KMS-11 (cell line): ENCODE measurements at regions not wholly inside any gene's neighbourhood (a gene's known extent, or its start where the extent isn't known, plus 50 kb on each side); places are given as distances from the start of the nearest gene placed in this dataset.

Experiments
- H2AFZ ChIP-seq: fragments of 200-600 bp; sonication (generic); 2 replicates; pipeline ENCODE4 v1.6.1; 2016; ENCODE audit warnings: antibody characterized with exemption, mixed run types, low read depth
- H3K27ac ChIP-seq: fragments of 200-600 bp; sonication (generic); 2 replicates; pipeline ENCODE4 v1.6.1; 2016; ENCODE audit warnings: mild to moderate bottlenecking, mixed run types
- H3K27me3 ChIP-seq: fragments of 200-600 bp; sonication (generic); 2 replicates; pipeline ENCODE4 v1.6.1; 2017; ENCODE audit warnings: mild to moderate bottlenecking, low read depth, mixed run types, moderate library complexity; ENCODE audit not compliant: insufficient read depth
- H3K36me3 ChIP-seq: fragments of 200-600 bp; sonication (generic); 2 replicates; pipeline ENCODE4 v1.6.1; 2017; ENCODE audit warnings: mild to moderate bottlenecking, mixed run types; ENCODE audit not compliant: insufficient read depth
- H3K4me1 ChIP-seq: fragments of 200-600 bp; sonication (generic); 2 replicates; pipeline ENCODE4 v1.6.1; 2016; ENCODE audit warnings: mild to moderate bottlenecking, low read depth, mixed run types; ENCODE audit not compliant: poor library complexity, severe bottlenecking
- H3K4me2 ChIP-seq: fragments of 200-600 bp; sonication (generic); 2 replicates; pipeline ENCODE4 v1.7.0; 2016; ENCODE audit warnings: mild to moderate bottlenecking, mixed run types
- H3K4me3 ChIP-seq: fragments of 200-600 bp; sonication (generic); IDR thresholded peaks from 2 replicates; pipeline ENCODE4 v1.6.1; 2017; ENCODE audit warnings: low read depth, low read length, mixed read lengths; ENCODE audit not compliant: insufficient read depth
- H3K79me2 ChIP-seq: fragments of 200-600 bp; sonication (generic); 2 replicates; pipeline ENCODE4 v1.6.1; 2016; ENCODE audit warnings: low read depth, mixed run types; ENCODE audit not compliant: insufficient read depth
- H3K9ac ChIP-seq: fragments of 200-600 bp; sonication (generic); 2 replicates; pipeline ENCODE4 v1.6.1; 2016; ENCODE audit warnings: mild to moderate bottlenecking, mixed run types
- H4K20me1 ChIP-seq: fragments of 200-600 bp; sonication (generic); 2 replicates; pipeline ENCODE4 v1.6.1; 2016; ENCODE audit warnings: mild to moderate bottlenecking, mixed run types; ENCODE audit not compliant: insufficient read depth
- CTCF ChIP-seq: fragments of 200-600 bp; sonication (generic); conservative IDR thresholded peaks from 2 replicates; pipeline ENCODE4 v1.6.1; 2017; ENCODE audit warnings: low read depth, mild to moderate bottlenecking, antibody characterized with exemption, low read length, moderate library complexity, mixed read lengths

GRCh38 chr5:125348936-125349831 lies 602.7 kb upstream of the ZNF608 start:
- Histone ChIP-seq H2AFZ (no peak overlapping the region), H3K4me3 (no peak overlapping the region), H3K79me2 (no peaks in the 10 kb centered on the region), H3K27me3 (no peaks in the 10 kb centered on the region), H4K20me1 (no peaks in the 10 kb centered on the region), H3K4me1 (no peaks in the 10 kb centered on the region), H3K27ac (no peak overlapping the region), H3K36me3 (no peaks in the 10 kb centered on the region), H3K9ac (no peak overlapping the region), H3K4me2 (no peak overlapping the region)
- no peak for TF ChIP-seq CTCF

GRCh38 chr5:125357660-125358059 lies 611.2 kb upstream of the ZNF608 start:
- Histone ChIP-seq H2AFZ (no peak overlapping the region), H3K36me3 (no peaks in the 10 kb centered on the region), H3K4me2 (no peak overlapping the region), H3K27me3 (no peaks in the 10 kb centered on the region), H3K4me1 (no peaks in the 10 kb centered on the region), H3K9ac (no peak overlapping the region), H4K20me1 (no peaks in the 10 kb centered on the region), H3K27ac (no peak overlapping the region), H3K79me2 (no peaks in the 10 kb centered on the region), H3K4me3 (no peak overlapping the region)
- TF ChIP-seq CTCF: no peak

- H2AFZ ChIP-seq: no peak overlapping the region
- no peak overlapping the region for H3K27ac ChIP-seq
- H3K4me1 ChIP-seq: no peaks in the 10 kb centered on the region
- no peaks in the 10 kb centered on the region for H3K27me3 ChIP-seq
- TF ChIP-seq CTCF: no peak
- H4K20me1 ChIP-seq: no peaks in the 10 kb centered on the region
- no peak overlapping the region for H3K9ac ChIP-seq
- no peak overlapping the region for H3K4me3 ChIP-seq
- no peak overlapping the region for H3K4me2 ChIP-seq
- no peaks in the 10 kb centered on the region for H3K79me2 ChIP-seq
- no peaks in the 10 kb centered on the region for H3K36me3 ChIP-seq
Observed at GRCh38 chr5:125365747-125366146, 619.3 kb upstream of the ZNF608 start.

- TF ChIP-seq CTCF: no peak
- Histone ChIP-seq H2AFZ (no peak overlapping the region), H3K27ac (no peak overlapping the region), H3K27me3 (no peaks in the 10 kb centered on the region), H3K4me1 (no peaks in the 10 kb centered on the region), H3K4me2 (no peak overlapping the region), H4K20me1 (no peaks in the 10 kb centered on the region), H3K9ac (no peak overlapping the region), H3K79me2 (no peaks in the 10 kb centered on the region), H3K4me3 (no peak overlapping the region), H3K36me3 (no peaks in the 10 kb centered on the region)
Observed at GRCh38 chr5:125367702-125368101, 621.3 kb upstream of the ZNF608 start.
